ENCODE measurements at regions not wholly inside any gene's neighbourhood (a gene's known extent, or its start where the extent isn't known, plus 50 kb on each side); places are given as distances from the start of the nearest gene placed in this dataset.
"Not testable (repeated sequence)": the region's sequence is repeated elsewhere in the genome, so short reads cannot be mapped to it uniquely, and the experiment has no call there.

- no peak overlapping the region for H3K27ac ChIP-seq (ENCODE audit: low read depth, low read length)
- H3K4me3 ChIP-seq (ENCODE audit: low read length): no peak overlapping the region
- H3K27me3 ChIP-seq (ENCODE audit: control insufficient read depth, insufficient read depth, low read length): no peaks in the 10 kb centered on the region
- H3K9ac ChIP-seq (ENCODE audit: low read length): no peak overlapping the region
- peaks cover 7% of the 10 kb centered on the region for H3K4me1 ChIP-seq (ENCODE audit: control insufficient read depth, insufficient read depth, low read length)
- H3K36me3 ChIP-seq (ENCODE audit: control insufficient read depth, insufficient read depth, low read length): no peaks in the 10 kb centered on the region
Observed at GRCh38 chr16:72615856-72616255, 432.1 kb downstream of the ZFHX3 start.

GRCh38 chr16:72612718-72613117, 435.2 kb downstream of the ZFHX3 start:
- no peak overlapping the region for H3K9ac ChIP-seq (ENCODE audit: low read length)
- H3K4me3 ChIP-seq (ENCODE audit: low read length): no peak overlapping the region
- H3K4me1 ChIP-seq (ENCODE audit: control insufficient read depth, insufficient read depth, low read length): peaks cover 7% of the 10 kb centered on the region
- H3K27ac ChIP-seq (ENCODE audit: low read depth, low read length): no peak overlapping the region
- no peaks in the 10 kb centered on the region for H3K27me3 ChIP-seq (ENCODE audit: control insufficient read depth, insufficient read depth, low read length)
- no peaks in the 10 kb centered on the region for H3K36me3 ChIP-seq (ENCODE audit: control insufficient read depth, insufficient read depth, low read length)

GRCh38 chr16:72612256-72612655, 435.7 kb downstream of the ZFHX3 start:
- Histone ChIP-seq H3K4me3 (ENCODE audit: low read length) (no peak overlapping the region), H3K4me1 (ENCODE audit: control insufficient read depth, insufficient read depth, low read length) (peaks cover 7% of the 10 kb centered on the region), H3K36me3 (ENCODE audit: control insufficient read depth, insufficient read depth, low read length) (no peaks in the 10 kb centered on the region), H3K27ac (ENCODE audit: low read depth, low read length) (no peak overlapping the region), H3K27me3 (ENCODE audit: control insufficient read depth, insufficient read depth, low read length) (no peaks in the 10 kb centered on the region), H3K9ac (ENCODE audit: low read length) (no peak overlapping the region)

GRCh38 chr16:72609933-72610332, 438.0 kb upstream of the PMFBP1 start:
- Histone ChIP-seq H3K27ac (ENCODE audit: low read depth, low read length) (no peak overlapping the region), H3K4me3 (ENCODE audit: low read length) (no peak overlapping the region), H3K9ac (ENCODE audit: low read length) (no peak overlapping the region), H3K36me3 (ENCODE audit: control insufficient read depth, insufficient read depth, low read length) (no peaks in the 10 kb centered on the region), H3K4me1 (ENCODE audit: control insufficient read depth, insufficient read depth, low read length) (peaks cover 7% of the 10 kb centered on the region), H3K27me3 (ENCODE audit: control insufficient read depth, insufficient read depth, low read length) (no peaks in the 10 kb centered on the region)

GRCh38 chr16:72609066-72609465, 437.1 kb upstream of the PMFBP1 start:
- no peaks in the 10 kb centered on the region for H3K36me3 ChIP-seq (ENCODE audit: control insufficient read depth, insufficient read depth, low read length)
- H3K4me1 ChIP-seq (ENCODE audit: control insufficient read depth, insufficient read depth, low read length): peaks cover 7% of the 10 kb centered on the region
- H3K27ac ChIP-seq (ENCODE audit: low read depth, low read length): no peak overlapping the region
- H3K27me3 ChIP-seq (ENCODE audit: control insufficient read depth, insufficient read depth, low read length): no peaks in the 10 kb centered on the region
- no peak overlapping the region for H3K4me3 ChIP-seq (ENCODE audit: low read length)
- no peak overlapping the region for H3K9ac ChIP-seq (ENCODE audit: low read length)

GRCh38 chr16:72604375-72604774, 432.4 kb upstream of the PMFBP1 start:
- no peak overlapping the region for H3K9ac ChIP-seq (ENCODE audit: low read length)
- H3K4me1 ChIP-seq (ENCODE audit: control insufficient read depth, insufficient read depth, low read length): no peaks in the 10 kb centered on the region
- H3K27me3 ChIP-seq (ENCODE audit: control insufficient read depth, insufficient read depth, low read length): no peaks in the 10 kb centered on the region
- no peak overlapping the region for H3K4me3 ChIP-seq (ENCODE audit: low read length)
- no peak overlapping the region for H3K27ac ChIP-seq (ENCODE audit: low read depth, low read length)
- no peaks in the 10 kb centered on the region for H3K36me3 ChIP-seq (ENCODE audit: control insufficient read depth, insufficient read depth, low read length)

GRCh38 chr16:72602499-72602898, 430.5 kb upstream of the PMFBP1 start:
- Histone ChIP-seq H3K9ac (ENCODE audit: low read length) (no peak overlapping the region), H3K27ac (ENCODE audit: low read depth, low read length) (no peak overlapping the region), H3K4me3 (ENCODE audit: low read length) (no peak overlapping the region), H3K27me3 (ENCODE audit: control insufficient read depth, insufficient read depth, low read length) (no peaks in the 10 kb centered on the region), H3K36me3 (ENCODE audit: control insufficient read depth, insufficient read depth, low read length) (no peaks in the 10 kb centered on the region), H3K4me1 (ENCODE audit: control insufficient read depth, insufficient read depth, low read length) (no peaks in the 10 kb centered on the region)

- Histone ChIP-seq H3K4me3 (ENCODE audit: low read length) (no peak overlapping the region), H3K36me3 (ENCODE audit: control insufficient read depth, insufficient read depth, low read length) (no peaks in the 10 kb centered on the region), H3K4me1 (ENCODE audit: control insufficient read depth, insufficient read depth, low read length) (no peaks in the 10 kb centered on the region), H3K9ac (ENCODE audit: low read length) (no peak overlapping the region), H3K27me3 (ENCODE audit: control insufficient read depth, insufficient read depth, low read length) (no peaks in the 10 kb centered on the region), H3K27ac (ENCODE audit: low read depth, low read length) (no peak overlapping the region)
Observed at GRCh38 chr16:72598696-72599095, 426.7 kb upstream of the PMFBP1 start.

GRCh38 chr16:72597938-72598337, 426.0 kb upstream of the PMFBP1 start:
- H3K4me1 ChIP-seq (ENCODE audit: control insufficient read depth, insufficient read depth, low read length): no peaks in the 10 kb centered on the region
- H3K27me3 ChIP-seq (ENCODE audit: control insufficient read depth, insufficient read depth, low read length): no peaks in the 10 kb centered on the region
- no peak overlapping the region for H3K4me3 ChIP-seq (ENCODE audit: low read length)
- no peaks in the 10 kb centered on the region for H3K36me3 ChIP-seq (ENCODE audit: control insufficient read depth, insufficient read depth, low read length)
- H3K9ac ChIP-seq (ENCODE audit: low read length): no peak overlapping the region
- H3K27ac ChIP-seq (ENCODE audit: low read depth, low read length): no peak overlapping the region

GRCh38 chr16:72596373-72596772, 424.4 kb upstream of the PMFBP1 start:
- no peak overlapping the region for H3K9ac ChIP-seq (ENCODE audit: low read length)
- H3K4me3 ChIP-seq (ENCODE audit: low read length): no peak overlapping the region
- H3K4me1 ChIP-seq (ENCODE audit: control insufficient read depth, insufficient read depth, low read length): no peaks in the 10 kb centered on the region
- H3K36me3 ChIP-seq (ENCODE audit: control insufficient read depth, insufficient read depth, low read length): no peaks in the 10 kb centered on the region
- no peaks in the 10 kb centered on the region for H3K27me3 ChIP-seq (ENCODE audit: control insufficient read depth, insufficient read depth, low read length)
- no peak overlapping the region for H3K27ac ChIP-seq (ENCODE audit: low read depth, low read length)

GRCh38 chr16:72590151-72590937, 418.4 kb upstream of the PMFBP1 start:
- no peaks in the 10 kb centered on the region for H3K36me3 ChIP-seq (ENCODE audit: control insufficient read depth, insufficient read depth, low read length)
- no peaks in the 10 kb centered on the region for H3K27me3 ChIP-seq (ENCODE audit: control insufficient read depth, insufficient read depth, low read length)
- H3K4me1 ChIP-seq (ENCODE audit: control insufficient read depth, insufficient read depth, low read length): no peaks in the 10 kb centered on the region
- no peak overlapping the region for H3K4me3 ChIP-seq (ENCODE audit: low read length)
- no peak overlapping the region for H3K9ac ChIP-seq (ENCODE audit: low read length)
- no peak overlapping the region for H3K27ac ChIP-seq (ENCODE audit: low read depth, low read length)

- Histone ChIP-seq H3K27me3 (ENCODE audit: control insufficient read depth, insufficient read depth, low read length) (no peaks in the 10 kb centered on the region), H3K9ac (ENCODE audit: low read length) (no peak overlapping the region), H3K4me1 (ENCODE audit: control insufficient read depth, insufficient read depth, low read length) (no peaks in the 10 kb centered on the region), H3K27ac (ENCODE audit: low read depth, low read length) (no peak overlapping the region), H3K4me3 (ENCODE audit: low read length) (no peak overlapping the region), H3K36me3 (ENCODE audit: control insufficient read depth, insufficient read depth, low read length) (no peaks in the 10 kb centered on the region)
Observed at GRCh38 chr16:72588551-72588950, 416.6 kb upstream of the PMFBP1 start.

- not testable (repeated sequence) for H3K4me3 ChIP-seq (ENCODE audit: low read length); H3K36me3 ChIP-seq (ENCODE audit: control insufficient read depth, insufficient read depth, low read length); H3K27ac ChIP-seq (ENCODE audit: low read depth, low read length); H3K4me1 ChIP-seq (ENCODE audit: control insufficient read depth, insufficient read depth, low read length); H3K9ac ChIP-seq (ENCODE audit: low read length); H3K27me3 ChIP-seq (ENCODE audit: control insufficient read depth, insufficient read depth, low read length)
Observed at GRCh38 chr16:72578061-72578460, 406.1 kb upstream of the PMFBP1 start.
